GM12873 (cell line): ENCODE measurements at regions not wholly inside any gene's neighbourhood (a gene's known extent, or its start where the extent isn't known, plus 50 kb on each side); places are given as distances from the start of the nearest gene placed in this dataset.

Source experiments
- TF ChIP-seq, protein P1 (sequence below): IDR thresholded peaks from 2 replicates; pipeline ENCODE4 v1.5.1; 2012; ENCODE audit warnings: low read depth, mild to moderate bottlenecking, moderate library complexity, low read length, control low read depth; ENCODE audit not compliant: insufficient read depth; ENCODE audit errors: missing control alignments

DNA sequence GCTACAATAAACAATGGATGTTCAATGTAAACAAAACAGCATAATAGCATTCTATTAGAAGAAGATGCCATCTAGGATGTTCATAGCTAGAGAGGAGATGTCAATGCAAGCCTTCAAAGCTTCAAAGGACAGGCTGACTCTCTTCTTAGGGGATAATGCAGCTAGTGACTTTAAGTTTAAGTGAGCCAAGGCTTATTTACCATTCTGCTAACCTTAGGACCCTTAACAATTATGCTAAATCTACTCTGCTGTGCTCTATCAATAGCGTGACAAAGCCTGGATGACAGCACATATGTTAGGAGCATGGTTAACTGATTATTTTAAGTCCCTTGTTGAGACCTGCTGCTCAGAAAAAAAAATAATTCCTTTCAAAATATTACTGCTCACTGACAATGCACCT is 106.0 kb upstream of the SSTR1 start:
- TF ChIP-seq, protein P1, sequence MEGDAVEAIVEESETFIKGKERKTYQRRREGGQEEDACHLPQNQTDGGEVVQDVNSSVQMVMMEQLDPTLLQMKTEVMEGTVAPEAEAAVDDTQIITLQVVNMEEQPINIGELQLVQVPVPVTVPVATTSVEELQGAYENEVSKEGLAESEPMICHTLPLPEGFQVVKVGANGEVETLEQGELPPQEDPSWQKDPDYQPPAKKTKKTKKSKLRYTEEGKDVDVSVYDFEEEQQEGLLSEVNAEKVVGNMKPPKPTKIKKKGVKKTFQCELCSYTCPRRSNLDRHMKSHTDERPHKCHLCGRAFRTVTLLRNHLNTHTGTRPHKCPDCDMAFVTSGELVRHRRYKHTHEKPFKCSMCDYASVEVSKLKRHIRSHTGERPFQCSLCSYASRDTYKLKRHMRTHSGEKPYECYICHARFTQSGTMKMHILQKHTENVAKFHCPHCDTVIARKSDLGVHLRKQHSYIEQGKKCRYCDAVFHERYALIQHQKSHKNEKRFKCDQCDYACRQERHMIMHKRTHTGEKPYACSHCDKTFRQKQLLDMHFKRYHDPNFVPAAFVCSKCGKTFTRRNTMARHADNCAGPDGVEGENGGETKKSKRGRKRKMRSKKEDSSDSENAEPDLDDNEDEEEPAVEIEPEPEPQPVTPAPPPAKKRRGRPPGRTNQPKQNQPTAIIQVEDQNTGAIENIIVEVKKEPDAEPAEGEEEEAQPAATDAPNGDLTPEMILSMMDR, result no peak

DNA sequence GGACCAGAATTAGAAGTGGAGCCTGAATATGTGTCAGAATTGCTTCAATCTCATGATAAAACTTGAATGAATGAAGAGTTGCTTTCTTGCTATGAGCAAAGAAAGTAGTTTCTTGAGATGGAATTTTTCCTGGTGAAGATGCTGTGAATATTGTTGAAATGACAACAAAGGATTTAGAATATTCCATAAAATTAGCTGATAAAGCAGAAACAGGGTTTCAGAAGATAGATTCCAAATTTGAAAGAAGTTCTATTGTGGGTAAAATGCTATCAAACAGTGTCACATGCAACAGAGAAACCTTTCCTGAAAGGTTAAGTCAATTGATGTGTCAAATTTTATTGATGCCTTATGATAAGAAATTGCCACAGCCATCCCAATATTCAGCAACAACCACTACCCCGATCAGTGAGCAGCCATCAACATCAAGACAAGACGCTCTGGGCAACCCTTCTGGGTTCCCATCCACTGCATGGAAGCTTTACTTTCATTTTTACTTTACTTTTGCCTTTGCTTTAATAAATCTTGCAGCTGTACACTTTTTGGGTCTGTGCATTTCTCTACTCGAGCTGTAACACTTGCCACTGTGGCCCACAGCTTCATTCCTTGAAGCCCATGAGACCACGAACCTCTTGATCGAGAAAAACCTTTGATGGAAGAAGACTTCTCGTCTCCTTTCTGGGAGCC is 104.0 kb upstream of the SSTR1 start:
- TF ChIP-seq, protein P1, result no peak

DNA sequence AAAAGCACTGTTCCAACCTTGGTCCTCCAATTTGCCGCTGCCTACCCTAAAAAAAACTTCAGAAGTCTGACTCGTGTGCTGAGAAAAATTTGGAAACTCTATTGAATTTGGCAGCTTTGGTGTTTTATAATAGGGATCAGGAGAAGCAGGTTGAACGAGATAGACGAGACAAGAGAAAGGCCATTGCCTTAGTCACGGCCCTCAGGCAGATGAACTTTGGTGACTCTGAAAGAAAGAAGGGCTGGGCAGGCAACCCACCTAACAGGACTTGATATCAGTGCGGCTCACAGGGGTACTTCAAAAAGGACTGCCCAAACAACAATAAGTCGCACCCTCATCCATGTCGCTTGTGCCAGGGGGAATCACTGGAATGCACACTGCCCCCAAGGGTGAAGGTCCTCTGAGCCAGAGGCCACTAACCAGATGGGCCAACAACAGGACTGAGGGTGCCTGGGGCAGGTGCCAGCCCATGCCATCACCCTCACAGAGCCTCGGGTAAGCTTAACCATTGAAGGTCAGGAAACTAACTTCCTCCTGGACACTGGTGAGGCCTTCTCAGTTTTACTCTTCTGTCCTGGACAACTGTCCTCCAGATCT is 102.5 kb upstream of the SSTR1 start:
- TF ChIP-seq, protein P1, result no peak

DNA sequence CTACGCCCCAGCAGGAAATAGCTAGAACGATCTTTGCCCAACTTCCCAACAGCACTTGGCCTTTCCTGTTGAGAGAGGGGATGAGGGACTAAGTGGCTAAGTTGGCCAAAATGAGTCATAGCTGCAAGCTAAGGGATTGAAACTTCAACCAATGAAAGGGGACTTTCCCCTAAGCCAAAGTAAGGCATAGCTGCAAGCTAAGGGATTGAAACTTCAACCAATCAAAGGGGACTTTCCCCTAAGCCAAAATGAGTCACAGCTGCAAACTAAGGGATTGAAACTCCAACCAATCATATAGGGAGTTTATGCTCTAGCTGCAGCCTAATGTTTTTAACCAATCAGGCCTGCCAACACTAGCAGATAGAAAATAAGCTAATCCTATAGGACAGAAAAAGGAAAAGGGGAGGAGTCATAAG is 100.5 kb upstream of the SSTR1 start:
- TF ChIP-seq, protein P1, result no peak

DNA sequence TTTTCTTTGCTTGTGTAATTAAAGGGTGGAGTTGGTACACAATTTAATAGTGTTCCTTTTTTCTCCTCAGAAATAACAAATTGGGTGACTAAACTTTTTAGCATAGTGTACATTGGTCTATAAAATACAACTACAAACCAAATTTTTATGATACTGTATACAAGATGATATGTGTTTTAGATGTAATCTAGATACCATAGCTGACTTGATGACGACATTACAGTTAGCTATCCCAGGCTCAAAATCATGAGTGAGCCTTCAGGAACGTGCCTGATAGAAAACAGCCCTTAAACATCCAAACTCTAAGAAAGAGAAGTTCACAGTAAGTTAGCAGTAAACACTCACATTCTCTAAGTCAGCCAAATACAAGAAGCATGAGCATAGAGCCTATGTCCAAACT is 99.0 kb upstream of the SSTR1 start:
- TF ChIP-seq, protein P1, result no peak

DNA sequence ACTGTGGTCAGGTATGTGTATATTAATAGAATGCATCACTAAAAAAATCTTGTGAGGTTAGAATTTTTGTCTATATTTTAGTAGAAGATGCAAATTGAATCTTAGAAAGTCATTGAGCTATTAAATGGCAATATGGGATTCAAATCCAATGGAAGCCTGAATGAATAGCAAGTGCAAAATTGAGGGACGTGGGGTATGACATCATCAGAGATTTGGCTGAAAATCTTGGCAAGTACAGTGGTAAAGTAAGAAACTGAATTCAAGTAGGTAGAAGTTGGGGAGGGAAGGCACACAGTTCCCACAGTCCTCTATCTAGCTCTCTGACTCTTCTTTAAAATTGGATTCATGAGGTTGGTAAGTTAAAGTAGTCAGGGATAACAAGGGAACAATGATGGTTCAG is 97.4 kb upstream of the SSTR1 start:
- TF ChIP-seq, protein P1, result no peak

DNA sequence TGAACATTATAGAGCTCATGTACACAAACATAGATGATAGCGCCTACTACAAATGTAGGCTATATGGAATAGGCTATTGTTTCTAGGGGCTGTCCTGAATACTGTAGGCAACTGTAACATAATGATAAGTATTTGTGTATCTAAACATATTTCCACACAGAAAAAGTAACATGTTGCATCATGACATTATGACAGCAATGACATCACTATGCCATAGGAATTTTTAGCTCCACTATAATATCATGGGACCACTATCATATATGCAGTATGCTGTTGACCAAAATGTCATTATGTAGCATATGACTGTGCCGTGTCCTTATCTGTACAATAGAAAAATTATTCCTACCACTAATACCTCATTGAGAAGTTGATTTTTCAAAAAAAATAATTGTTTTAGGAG is 96.7 kb upstream of the SSTR1 start:
- TF ChIP-seq, protein P1, result no peak
